Fibroblast of mammary gland (primary cell): ENCODE measurements at regions not wholly inside any gene's neighbourhood (a gene's known extent, or its start where the extent isn't known, plus 50 kb on each side); places are given as distances from the start of the nearest gene placed in this dataset.

Source experiments
- DNase-seq: peaks from one replicate; pipeline ENCODE4 v3.0.0-alpha.2; 2010; ENCODE audit warnings: low read depth
- H3K4me3 ChIP-seq: 2 replicates; pipeline ENCODE4 v1.5.1; 2011; ENCODE audit warnings: low read depth, mild to moderate bottlenecking, low read length, moderate library complexity; ENCODE audit not compliant: control insufficient read depth
- TF ChIP-seq, protein P1 (sequence below): conservative IDR thresholded peaks from 2 replicates; pipeline ENCODE4 v1.5.1; 2011; ENCODE audit warnings: low read depth, low read length, inconsistent platforms; ENCODE audit not compliant: control insufficient read depth, insufficient read depth

GRCh38 chr7:73969991-73970390 lies 58.0 kb upstream of the ELN start:
- TF ChIP-seq, protein P1, sequence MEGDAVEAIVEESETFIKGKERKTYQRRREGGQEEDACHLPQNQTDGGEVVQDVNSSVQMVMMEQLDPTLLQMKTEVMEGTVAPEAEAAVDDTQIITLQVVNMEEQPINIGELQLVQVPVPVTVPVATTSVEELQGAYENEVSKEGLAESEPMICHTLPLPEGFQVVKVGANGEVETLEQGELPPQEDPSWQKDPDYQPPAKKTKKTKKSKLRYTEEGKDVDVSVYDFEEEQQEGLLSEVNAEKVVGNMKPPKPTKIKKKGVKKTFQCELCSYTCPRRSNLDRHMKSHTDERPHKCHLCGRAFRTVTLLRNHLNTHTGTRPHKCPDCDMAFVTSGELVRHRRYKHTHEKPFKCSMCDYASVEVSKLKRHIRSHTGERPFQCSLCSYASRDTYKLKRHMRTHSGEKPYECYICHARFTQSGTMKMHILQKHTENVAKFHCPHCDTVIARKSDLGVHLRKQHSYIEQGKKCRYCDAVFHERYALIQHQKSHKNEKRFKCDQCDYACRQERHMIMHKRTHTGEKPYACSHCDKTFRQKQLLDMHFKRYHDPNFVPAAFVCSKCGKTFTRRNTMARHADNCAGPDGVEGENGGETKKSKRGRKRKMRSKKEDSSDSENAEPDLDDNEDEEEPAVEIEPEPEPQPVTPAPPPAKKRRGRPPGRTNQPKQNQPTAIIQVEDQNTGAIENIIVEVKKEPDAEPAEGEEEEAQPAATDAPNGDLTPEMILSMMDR, result no peak
- no peak for DNase-seq
- no peak overlapping the region for H3K4me3 ChIP-seq

- TF ChIP-seq, protein P1, result no peak
- H3K4me3 ChIP-seq, result no peak overlapping the region
- DNase-seq, result no peak
These were observed 57.2 kb upstream of the ELN start for GRCh38 chr7:73970801-73971229.

- no peak overlapping the region for H3K4me3 ChIP-seq
- TF ChIP-seq, protein P1, result no peak
- no peak for DNase-seq
These were observed 56.7 kb upstream of the ELN start for GRCh38 chr7:73971322-73971703.

- TF ChIP-seq, protein P1, result no peak
- DNase-seq, result no peak
- no peak overlapping the region for H3K4me3 ChIP-seq
These were observed 56.1 kb upstream of the ELN start for GRCh38 chr7:73971704-73972341.

- DNase-seq, result no peak
- TF ChIP-seq, protein P1, result no peak
- H3K4me3 ChIP-seq, result no peak overlapping the region
These were observed 55.4 kb upstream of the ELN start for GRCh38 chr7:73972614-73973013.

DNA sequence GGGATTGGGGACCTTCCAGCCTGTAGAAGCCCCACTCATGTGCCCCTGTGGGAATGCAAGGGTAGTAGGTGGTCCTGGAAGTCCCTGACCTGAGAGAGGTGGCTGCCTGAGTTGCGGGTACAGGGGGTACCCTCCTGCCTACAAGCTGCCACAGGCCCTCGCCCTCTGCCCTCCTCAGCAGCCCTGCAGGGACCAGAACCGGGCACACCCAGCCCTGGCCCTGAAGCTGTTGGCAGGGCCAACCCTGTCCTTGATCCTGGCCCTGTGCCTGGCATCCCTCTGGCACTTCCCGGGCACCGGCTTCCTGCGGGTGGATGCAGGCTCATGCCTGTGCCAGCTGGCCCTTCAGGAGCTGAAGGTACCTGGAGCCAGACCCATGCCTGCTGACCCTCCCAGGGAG lies 54.9 kb upstream of the ELN start:
- TF ChIP-seq, protein P1, result no peak
- no peak for DNase-seq
- no peak overlapping the region for H3K4me3 ChIP-seq

DNA sequence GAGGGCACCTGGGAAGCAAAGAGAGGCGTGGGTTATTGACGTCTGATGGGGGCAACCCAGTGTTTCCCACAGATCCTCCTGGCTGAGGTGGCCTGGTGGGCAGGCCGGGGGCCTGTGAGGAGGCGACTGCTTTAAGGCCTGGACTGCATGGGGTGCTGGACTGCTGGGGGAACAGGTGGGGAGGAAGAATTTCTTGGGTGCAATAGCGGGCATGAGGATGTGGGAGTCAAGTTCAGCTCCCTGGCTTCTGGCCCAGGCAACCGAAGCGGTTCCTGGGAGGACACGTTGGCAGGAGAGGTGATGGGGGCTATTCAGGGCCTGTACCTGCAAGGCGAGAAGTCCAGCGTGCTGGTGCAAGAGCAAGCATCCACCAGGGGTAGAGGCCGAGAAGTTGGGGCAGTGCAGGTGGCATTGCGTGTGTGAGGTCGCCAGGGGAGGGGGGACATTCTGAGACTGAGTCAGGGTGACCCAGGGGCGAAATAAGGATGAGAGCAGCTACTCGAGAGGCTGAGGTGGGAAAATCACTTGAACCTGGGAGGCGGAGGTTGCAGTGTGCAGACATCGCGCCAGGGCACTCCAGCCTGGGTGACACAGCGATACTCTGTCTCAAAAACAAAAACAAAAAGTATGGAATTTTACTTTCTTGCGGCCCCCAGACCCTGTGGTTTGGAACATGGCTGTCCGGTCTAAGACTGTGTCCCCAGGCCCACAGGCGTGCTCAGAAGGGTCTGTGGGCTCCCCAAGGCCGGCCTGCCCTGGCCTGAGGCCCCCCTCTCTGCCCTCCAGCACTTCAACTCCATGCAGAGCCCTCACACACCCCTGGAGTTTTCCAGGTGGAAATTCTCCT lies 53.6 kb upstream of the ELN start:
- TF ChIP-seq, protein P1, result no peak
- no peak overlapping the region for H3K4me3 ChIP-seq
- DNase-seq, result no peak
